CD4-positive, alpha-beta T cell treated with Interferon gamma for 1 hour (primary cell): ENCODE measurements at regions not wholly inside any gene's neighbourhood (a gene's known extent, or its start where the extent isn't known, plus 50 kb on each side); places are given as distances from the start of the nearest gene placed in this dataset.
"Not testable (repeated sequence)": the region's sequence is repeated elsewhere in the genome, so short reads cannot be mapped to it uniquely, and the experiment has no call there.

ENCODE experiments used
- DNase-seq: peaks from one replicate; pipeline ENCODE4 v3.0.0-alpha.2; 2020

GRCh38 chr5:91315701-91316100, 67.4 kb downstream of the ARRDC3 start:
- no peak for DNase-seq

- peak; percentile 86 for DNase-seq
Measured at GRCh38 chr5:91313757-91314673, 69.1 kb downstream of the ARRDC3 start.

GRCh38 chr5:91312698-91313097, 70.4 kb downstream of the ARRDC3 start:
- no peak for DNase-seq

GRCh38 chr5:91311697-91312501, 71.2 kb downstream of the ARRDC3 start:
- peak; percentile 81 for DNase-seq

DNA sequence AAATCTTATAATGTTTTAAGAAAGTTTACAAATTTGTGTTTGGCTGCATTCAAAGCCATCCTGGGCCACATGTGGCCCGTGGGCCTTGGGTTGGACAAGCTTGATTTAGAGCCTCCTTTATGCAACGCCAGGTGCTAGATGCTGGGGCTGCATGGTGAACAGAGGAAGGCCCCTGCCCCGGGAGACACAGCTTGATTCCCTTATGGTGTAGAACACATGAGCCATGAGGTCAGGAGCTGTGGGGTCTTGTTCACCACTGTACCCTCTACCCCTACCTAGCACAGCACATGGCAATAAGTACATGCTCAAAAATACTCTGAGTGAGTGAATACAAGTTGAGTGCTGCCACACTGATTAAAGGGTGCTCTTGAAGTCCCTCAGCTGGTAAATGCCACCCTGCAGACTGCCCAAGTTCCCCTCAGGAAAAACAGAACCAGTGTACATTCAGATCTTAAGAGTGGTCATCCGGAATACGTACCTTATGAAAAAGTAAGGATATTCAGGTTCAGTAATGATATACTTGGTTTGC, 71.9 kb downstream of the ARRDC3 start:
- no peak for DNase-seq

DNA sequence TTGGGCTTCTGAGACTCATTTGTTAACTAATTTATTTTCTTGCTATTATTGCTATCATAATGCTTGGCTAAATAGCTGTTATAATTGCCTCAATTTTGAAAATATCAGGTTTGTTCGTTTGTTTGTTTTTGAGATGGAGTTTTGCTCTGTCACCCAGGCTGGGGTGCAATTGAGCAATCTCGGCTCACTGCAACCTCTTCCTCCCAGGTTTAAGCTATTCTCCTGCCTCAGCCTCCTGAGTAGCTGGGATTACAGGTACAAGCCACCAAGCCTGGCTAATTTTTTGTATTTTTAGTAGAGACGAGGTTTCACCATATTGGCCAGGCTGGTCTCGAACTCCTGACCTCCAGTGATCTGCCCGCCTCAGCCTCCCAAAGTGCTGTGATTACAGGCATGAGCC, 75.0 kb downstream of the ARRDC3 start:
- DNase-seq: not testable (repeated sequence)

GRCh38 chr5:91307048-91307447, 76.1 kb downstream of the ARRDC3 start:
- no peak for DNase-seq

DNA sequence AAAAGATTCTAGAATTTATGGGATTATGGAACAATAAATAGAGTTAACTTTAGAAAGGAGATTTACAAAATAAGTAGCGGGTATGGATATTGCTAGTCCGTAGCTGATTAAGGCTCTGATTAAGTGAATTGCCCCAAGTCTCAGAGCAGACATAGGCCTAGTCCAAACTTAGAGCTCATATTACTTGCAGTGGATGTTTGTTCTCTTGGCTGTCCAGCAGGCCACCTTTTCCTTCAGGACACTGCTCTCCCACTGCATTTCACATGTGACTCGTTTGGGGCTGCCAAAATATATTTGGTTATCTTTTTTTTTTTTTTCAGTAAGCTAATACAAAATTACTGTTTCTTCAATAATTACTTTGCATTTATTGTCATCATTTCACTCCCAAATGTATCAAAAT, 76.6 kb downstream of the ARRDC3 start:
- DNase-seq: no peak

DNA sequence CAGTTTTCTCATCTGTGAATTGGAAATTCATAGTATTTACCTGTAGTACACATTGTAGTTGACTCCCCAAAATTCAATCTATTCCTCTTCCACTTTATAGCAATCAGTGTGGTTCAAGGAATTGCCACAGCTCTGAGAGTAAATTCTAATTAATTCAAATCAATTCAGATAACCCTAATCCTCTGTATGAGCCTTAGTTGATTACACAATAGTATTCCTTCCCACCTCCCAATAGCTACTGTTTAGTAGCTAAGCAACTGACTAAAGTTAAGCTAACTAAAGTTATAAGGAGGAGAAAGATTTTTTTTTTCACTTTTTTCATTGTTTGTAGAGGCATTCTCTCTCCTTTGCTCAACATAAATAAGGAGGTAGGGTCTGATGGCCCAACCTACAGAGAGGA, 77.5 kb downstream of the ARRDC3 start:
- no peak for DNase-seq

GRCh38 chr5:91304015-91304414, 79.1 kb downstream of the ARRDC3 start:
- DNase-seq: not testable (repeated sequence)

DNA sequence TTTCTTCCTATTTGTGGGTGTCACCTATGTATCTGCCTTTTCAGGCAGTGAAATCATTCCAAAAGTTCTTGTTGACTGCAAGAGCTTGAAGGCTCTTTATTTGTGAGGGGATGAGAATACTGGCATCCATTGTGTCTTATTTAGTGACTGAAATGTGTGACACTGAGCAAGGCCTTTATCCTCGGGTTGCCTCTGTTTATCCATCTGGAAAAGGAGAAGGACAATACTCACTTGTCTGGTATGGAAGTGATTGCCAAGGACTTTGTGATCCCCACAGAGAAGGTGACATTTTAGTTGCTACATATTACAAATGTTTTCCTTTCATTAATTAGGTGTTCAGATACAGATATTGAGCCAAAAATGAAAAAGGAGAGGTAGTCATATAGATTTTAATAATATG, 80.2 kb downstream of the ARRDC3 start:
- no peak for DNase-seq

DNA sequence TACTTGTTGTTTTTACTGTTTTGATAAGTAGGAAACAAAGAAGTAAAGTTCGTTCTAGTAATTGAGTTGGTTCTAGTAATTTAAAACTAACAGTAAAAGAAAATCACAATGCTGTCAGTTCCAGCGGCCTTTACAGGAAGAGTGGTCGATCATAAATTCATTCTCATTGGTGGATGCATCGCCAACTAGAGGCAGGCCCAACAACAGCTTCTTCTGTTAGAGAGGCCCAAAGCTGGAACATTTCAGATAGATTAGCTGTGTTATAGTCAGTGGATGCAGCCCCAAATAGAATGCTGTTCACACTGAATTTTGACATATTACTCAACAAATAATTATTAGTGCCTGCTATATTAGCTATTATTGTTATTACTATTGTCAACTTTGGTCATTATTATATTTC, 80.8 kb downstream of the ARRDC3 start:
- no peak for DNase-seq

- DNase-seq: peak; percentile 5
Measured at GRCh38 chr5:91301106-91301846, 81.8 kb downstream of the ARRDC3 start.

DNA sequence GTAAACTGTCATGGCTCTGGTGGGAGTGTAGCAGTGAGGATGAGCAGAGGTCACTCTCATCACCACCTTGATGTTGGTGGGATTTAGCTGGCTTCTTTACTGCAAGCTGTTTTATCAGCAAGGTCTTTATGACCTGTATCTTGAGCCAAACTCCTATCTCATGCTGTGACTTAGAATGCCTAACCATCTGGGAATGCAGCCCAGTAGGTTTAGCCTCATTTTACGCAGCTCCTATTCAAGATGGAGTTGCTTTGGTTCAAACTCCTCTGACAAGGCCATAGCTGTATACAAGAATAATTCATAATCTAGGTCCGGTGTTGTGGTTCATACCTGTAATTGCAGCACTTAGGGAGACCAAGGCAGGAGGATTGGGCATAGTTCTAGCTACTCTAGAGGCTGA, 85.1 kb downstream of the ARRDC3 start:
- no peak for DNase-seq

- DNase-seq: no peak
Measured at GRCh38 chr5:91296674-91297143, 86.4 kb downstream of the ARRDC3 start.

DNA sequence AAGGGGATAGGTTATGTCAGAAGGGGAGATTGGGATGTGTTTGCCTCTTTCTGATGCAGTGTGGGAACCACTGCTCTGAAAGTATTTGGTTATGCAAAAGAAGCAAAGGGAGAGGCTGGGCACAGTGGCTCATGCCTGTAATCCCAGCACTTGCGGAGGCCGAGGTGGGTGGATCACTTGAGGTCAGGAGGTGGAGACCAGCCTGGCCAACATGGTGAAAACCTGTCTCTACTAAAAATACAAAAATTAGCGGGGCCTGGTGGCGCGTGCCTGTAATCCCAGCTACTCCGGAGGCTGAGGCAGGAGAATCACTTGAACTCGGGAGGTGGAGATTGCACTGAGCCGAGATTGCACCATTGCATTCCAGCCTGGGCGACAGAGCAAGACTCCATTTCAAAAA, 87.0 kb downstream of the ARRDC3 start:
- not testable (repeated sequence) for DNase-seq

DNA sequence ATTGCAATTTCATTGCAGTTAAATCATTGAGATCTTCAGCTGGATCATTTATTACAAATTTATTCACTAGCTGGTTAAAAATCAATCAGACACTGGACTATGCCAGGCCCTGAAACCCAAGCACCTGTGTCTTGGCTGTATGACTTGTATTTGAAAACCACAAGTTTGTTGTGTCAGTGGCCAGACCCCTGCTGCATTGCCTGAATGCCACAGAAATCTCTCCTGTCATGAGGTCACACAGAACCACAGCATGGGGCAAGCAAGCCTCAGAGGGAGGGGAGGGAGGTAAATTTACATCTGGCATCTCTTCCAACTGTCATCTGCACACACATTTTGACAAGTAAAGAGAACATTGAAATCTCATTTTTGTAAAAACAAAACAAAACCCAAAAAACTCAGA, 90.0 kb downstream of the ARRDC3 start:
- no peak for DNase-seq

DNA sequence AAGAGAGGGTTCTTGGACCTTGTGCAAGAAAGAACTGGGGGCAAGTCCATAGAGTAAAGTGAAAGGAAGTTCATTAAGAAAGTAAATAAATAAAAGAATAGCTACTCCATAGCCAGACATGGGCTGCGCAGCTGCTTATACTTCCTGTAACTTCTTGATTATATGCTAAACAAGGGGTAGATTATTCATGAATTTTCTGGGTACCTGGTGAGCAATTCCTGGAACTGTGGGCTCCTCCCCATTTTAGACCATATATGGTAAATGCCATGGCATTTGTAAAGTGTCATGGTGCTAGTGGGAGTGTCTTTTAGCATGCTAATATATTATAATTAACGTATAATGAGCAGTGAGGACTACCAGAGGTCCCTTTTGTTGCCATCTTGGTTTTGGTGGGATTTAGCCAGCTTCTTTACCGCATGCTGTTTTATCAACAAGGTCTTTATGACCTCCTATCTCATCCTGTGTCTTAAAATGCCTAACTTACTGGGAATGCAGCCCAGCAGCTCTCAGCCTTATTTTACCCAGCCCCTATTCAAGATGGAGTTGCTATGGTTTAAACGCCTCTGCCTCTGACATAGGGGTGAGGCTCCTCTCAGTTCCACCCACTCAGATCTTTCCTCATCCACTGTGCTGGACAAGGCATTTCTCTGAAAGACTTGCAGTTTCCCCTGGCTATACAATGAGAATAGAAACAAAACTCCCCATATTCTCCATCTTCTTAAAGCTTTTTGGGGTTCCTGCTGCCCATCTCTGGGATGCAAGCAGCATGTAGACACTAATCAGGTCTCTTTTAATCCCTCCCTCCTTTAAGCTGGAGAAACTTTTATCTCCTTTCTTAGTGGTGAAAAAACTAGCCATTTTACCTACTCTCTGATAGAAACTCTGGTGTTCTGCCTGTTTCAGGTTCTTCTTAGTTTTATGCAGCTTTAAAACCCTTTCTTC, 91.2 kb downstream of the ARRDC3 start:
- no peak for DNase-seq

DNA sequence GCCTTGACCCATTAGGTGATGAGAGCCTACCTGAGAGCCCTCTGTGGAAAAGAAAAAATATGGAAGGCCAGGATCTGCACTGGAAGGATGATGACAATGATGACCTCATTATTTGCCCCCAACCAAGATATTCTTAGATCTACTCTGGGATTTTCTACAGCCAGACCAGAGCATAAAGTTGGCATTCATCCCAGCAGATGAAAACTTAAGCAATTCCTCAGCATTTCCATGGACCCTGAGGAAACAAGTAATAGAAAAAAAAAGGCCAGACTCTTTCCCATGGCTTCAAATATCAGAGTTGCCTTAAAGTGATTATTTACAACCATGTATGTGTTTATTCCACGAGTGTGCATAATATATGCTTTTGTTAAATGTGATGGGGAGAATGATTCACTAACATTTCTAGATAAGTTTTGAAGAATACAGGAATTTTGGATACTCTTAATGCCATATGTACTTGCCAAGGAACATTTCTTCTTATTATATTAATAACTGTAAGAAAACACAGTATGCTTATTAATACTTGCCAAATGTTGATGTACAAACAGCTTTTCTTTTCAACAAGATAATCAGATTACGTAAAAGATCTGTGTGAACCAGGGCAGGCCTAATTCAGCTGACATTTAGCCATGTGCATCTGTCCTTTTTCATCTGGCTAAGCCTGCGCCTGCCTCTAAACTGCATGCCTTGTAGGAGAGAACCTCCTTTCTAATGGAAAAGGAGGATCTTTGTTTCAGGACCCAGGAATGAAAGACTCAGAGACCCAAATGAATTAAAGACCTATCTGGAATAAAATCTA, 94.8 kb downstream of the ARRDC3 start:
- no peak for DNase-seq

GRCh38 chr5:91285062-91285461, 98.1 kb downstream of the ARRDC3 start:
- not testable (repeated sequence) for DNase-seq

GRCh38 chr5:91283899-91284298, 99.2 kb downstream of the ARRDC3 start:
- no peak for DNase-seq
